Glutamatergic neuron (in vitro differentiated cells): ENCODE measurements at regions not wholly inside any gene's neighbourhood (a gene's known extent, or its start where the extent isn't known, plus 50 kb on each side); places are given as distances from the start of the nearest gene placed in this dataset.
A peak's percentile ranks its signal among the peaks of the same experiment; 100 is the strongest.

Experiments
- DNase-seq: peaks from one replicate; pipeline ENCODE4 v3.0.0; 2022
- H3K27ac Mint-ChIP-seq: one replicate; pipeline ENCODE4 v1.8.0; 2020; ENCODE audit warnings: mild to moderate bottlenecking, mixed read lengths, inconsistent platforms; ENCODE audit not compliant: unreplicated experiment
- H3K27me3 Mint-ChIP-seq: one replicate; pipeline ENCODE4 v1.8.0; 2020; ENCODE audit warnings: mild to moderate bottlenecking, moderate library complexity, mixed read lengths, inconsistent platforms; ENCODE audit not compliant: unreplicated experiment
- H3K36me3 Mint-ChIP-seq: one replicate; pipeline ENCODE4 v1.8.0; 2020; ENCODE audit warnings: mild to moderate bottlenecking, mixed read lengths, inconsistent platforms; ENCODE audit not compliant: unreplicated experiment
- H3K4me1 Mint-ChIP-seq: one replicate; pipeline ENCODE4 v1.8.0; 2020; ENCODE audit warnings: mild to moderate bottlenecking, low read depth, mixed read lengths, inconsistent platforms; ENCODE audit not compliant: unreplicated experiment
- H3K4me3 Mint-ChIP-seq: one replicate; pipeline ENCODE4 v1.8.0; 2020; ENCODE audit warnings: mild to moderate bottlenecking, mixed read lengths, inconsistent platforms; ENCODE audit not compliant: unreplicated experiment
- H3K9me3 Mint-ChIP-seq: one replicate; pipeline ENCODE4 v1.8.0; 2020; ENCODE audit warnings: mild to moderate bottlenecking, moderate library complexity, mixed read lengths, inconsistent platforms; ENCODE audit not compliant: unreplicated experiment
- TF ChIP-seq, protein P1 (sequence below): fragments of 200-600 bp; sonication (generic); IDR thresholded peaks from one replicate; pipeline ENCODE4 v1.5.0; 2021; ENCODE audit not compliant: partially characterized antibody, unreplicated experiment

DNA sequence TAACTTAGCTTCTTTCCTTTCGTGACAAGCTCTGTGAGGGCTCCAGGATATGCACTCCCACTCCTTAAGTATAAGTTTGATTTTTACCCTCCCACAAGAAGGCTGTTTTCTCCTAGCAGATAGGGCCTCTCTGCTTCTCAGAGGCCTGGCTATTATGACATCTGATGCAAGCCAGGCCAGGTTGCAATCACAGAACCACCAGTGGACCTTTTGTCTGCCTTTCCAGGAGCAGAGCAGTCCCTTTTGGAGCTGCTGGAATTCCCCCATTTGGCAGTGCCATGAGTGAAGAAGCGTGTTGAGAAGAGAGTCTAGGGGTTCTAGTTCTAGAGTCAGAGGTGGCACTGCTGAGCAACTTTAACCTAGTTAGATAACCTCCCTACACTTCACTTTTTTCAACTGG is 1004.3 kb upstream of the SEMA6D start:
- Mint-ChIP-seq H3K9me3 (peaks cover 2% of the 10 kb centered on the region), H3K36me3 (peaks cover 7% of the 10 kb centered on the region), H3K4me3 (no peak overlapping the region), H3K27ac (no peak overlapping the region), H3K4me1 (peaks cover 9% of the 10 kb centered on the region), H3K27me3 (no peaks in the 10 kb centered on the region)
- no peak for DNase-seq
- TF ChIP-seq, protein P1, sequence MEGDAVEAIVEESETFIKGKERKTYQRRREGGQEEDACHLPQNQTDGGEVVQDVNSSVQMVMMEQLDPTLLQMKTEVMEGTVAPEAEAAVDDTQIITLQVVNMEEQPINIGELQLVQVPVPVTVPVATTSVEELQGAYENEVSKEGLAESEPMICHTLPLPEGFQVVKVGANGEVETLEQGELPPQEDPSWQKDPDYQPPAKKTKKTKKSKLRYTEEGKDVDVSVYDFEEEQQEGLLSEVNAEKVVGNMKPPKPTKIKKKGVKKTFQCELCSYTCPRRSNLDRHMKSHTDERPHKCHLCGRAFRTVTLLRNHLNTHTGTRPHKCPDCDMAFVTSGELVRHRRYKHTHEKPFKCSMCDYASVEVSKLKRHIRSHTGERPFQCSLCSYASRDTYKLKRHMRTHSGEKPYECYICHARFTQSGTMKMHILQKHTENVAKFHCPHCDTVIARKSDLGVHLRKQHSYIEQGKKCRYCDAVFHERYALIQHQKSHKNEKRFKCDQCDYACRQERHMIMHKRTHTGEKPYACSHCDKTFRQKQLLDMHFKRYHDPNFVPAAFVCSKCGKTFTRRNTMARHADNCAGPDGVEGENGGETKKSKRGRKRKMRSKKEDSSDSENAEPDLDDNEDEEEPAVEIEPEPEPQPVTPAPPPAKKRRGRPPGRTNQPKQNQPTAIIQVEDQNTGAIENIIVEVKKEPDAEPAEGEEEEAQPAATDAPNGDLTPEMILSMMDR: no peak

DNA sequence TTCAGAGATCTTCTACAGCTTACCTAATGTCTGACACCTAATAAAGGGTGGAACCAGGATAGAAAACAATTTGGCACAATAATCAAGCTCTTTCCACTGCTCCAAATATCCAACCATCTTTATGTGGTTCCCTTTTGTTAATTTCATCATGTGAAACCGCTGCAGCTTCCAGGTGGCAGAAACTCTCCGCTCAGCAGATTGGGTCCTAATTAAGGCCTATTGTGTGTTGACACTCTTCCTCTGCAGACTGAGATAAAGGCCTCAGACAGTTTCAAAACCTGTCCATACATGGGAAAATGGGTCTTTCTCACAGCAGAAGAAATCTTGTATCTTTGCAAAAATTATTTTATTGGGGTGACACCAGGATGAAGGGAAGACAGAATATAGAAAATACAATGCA is 1002.4 kb upstream of the SEMA6D start:
- Mint-ChIP-seq H3K4me1 (peaks cover 3% of the 10 kb centered on the region), H3K4me3 (no peak overlapping the region), H3K9me3 (peaks cover 2% of the 10 kb centered on the region), H3K27ac (no peak overlapping the region), H3K27me3 (no peaks in the 10 kb centered on the region), H3K36me3 (peaks cover 4% of the 10 kb centered on the region)
- TF ChIP-seq, protein P1: no peak
- no peak for DNase-seq

DNA sequence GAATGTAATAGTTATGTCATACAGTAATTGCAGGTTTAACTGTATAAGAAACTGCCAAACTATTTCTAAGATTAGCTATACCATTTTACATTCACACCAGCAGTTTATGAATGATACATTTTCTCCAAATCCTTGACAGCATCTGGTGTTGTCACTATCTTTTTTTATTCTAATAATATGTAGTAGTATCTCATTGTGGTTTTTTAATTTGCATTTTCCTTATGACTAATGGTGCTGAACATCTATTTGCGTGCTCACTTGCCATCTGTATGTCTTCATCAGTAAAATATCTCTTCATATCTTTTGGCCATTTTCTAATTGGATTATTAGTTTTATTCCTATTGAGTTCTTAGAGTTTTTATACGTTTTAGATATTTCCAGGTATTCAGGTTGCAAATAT is 994.0 kb upstream of the SEMA6D start:
- TF ChIP-seq, protein P1: no peak
- no peak overlapping the region for H3K4me3 Mint-ChIP-seq
- H3K27me3 Mint-ChIP-seq: no peaks in the 10 kb centered on the region
- H3K27ac Mint-ChIP-seq: no peak overlapping the region
- H3K4me1 Mint-ChIP-seq: no peaks in the 10 kb centered on the region
- peaks cover 5% of the 10 kb centered on the region for H3K9me3 Mint-ChIP-seq
- H3K36me3 Mint-ChIP-seq: peaks cover 11% of the 10 kb centered on the region
- no peak for DNase-seq

DNA sequence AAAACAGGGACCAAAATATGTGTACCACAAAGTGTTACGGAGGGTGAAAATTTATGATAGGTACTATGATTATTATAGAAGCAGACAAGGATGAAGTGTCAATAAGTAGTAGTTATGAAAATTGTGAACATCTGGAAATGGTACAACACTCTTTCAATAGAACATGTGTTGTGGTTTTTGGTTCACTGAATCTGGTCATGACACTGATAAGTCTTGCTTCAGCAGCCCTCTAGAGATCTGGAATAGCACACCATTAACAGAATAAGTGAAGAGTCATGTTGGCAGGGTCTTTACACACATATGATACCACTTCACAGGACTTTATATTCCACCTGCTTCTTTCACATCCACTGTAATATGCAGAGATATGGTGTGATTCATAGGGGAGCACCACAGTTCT is 985.2 kb upstream of the SEMA6D start:
- Mint-ChIP-seq H3K4me3 (no peak overlapping the region), H3K4me1 (peaks cover 14% of the 10 kb centered on the region), H3K9me3 (peaks cover 14% of the 10 kb centered on the region), H3K27me3 (no peaks in the 10 kb centered on the region), H3K36me3 (peaks cover 12% of the 10 kb centered on the region), H3K27ac (peak overlapping the region; percentile 49)
- TF ChIP-seq, protein P1: no peak
- DNase-seq: no peak

DNA sequence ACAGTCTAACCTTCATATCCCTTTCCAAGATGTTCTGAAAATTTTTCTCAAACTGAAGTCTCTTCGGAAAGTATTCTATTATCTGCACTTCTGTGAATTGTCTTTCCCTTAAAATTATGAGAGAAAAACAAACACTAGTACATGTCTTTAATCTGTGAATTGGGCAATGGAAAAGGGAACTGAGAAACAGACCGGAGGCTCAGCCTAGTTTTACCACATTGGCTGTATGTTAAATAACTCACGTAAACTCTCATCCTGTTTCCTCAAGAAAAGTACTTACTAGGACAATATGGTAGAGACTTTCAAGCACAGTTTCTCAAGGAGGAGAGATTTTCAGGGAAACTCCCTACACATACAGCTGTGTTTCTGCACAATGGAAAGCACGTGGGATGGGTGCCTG is 982.2 kb upstream of the SEMA6D start:
- Mint-ChIP-seq H3K36me3 (no peaks in the 10 kb centered on the region), H3K27ac (no peak overlapping the region), H3K27me3 (no peaks in the 10 kb centered on the region), H3K4me3 (no peak overlapping the region), H3K4me1 (peaks cover 17% of the 10 kb centered on the region), H3K9me3 (peaks cover 2% of the 10 kb centered on the region)
- TF ChIP-seq, protein P1: no peak
- no peak for DNase-seq
